ENCODE measurements at regions not wholly inside any gene's neighbourhood (a gene's known extent, or its start where the extent isn't known, plus 50 kb on each side); places are given as distances from the start of the nearest gene placed in this dataset.

DNA sequence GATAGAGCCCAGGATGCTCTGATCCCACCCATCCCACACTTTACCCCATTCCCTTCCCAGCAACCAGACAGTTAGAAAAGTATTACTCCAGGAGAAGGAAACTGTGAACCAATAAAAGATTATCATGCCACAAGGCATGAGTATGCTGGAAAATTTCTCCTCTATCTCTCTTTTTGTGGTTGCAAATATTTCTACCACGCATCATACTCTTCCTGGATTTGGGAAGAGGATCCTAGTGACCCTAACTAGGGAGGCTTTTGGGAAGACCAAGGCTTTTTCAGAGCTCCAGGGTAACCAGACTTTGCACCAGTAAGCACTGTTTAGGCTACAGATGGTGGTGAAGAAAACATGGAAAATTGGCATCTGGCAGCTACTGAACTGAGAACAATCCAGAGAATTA, 257.6 kb upstream of the CLNK start:
- TF ChIP-seq, protein P1, sequence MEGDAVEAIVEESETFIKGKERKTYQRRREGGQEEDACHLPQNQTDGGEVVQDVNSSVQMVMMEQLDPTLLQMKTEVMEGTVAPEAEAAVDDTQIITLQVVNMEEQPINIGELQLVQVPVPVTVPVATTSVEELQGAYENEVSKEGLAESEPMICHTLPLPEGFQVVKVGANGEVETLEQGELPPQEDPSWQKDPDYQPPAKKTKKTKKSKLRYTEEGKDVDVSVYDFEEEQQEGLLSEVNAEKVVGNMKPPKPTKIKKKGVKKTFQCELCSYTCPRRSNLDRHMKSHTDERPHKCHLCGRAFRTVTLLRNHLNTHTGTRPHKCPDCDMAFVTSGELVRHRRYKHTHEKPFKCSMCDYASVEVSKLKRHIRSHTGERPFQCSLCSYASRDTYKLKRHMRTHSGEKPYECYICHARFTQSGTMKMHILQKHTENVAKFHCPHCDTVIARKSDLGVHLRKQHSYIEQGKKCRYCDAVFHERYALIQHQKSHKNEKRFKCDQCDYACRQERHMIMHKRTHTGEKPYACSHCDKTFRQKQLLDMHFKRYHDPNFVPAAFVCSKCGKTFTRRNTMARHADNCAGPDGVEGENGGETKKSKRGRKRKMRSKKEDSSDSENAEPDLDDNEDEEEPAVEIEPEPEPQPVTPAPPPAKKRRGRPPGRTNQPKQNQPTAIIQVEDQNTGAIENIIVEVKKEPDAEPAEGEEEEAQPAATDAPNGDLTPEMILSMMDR (IDR thresholded peaks at IDR 0.05) = no peak
- TF ChIP-seq POLR2A (IDR thresholded peaks at IDR 0.05; ENCODE audit: low read depth) = no peak
- TF ChIP-seq POLR2AphosphoS5 (IDR thresholded peaks at IDR 0.05) = no peak
